C4-2B (cell line): ENCODE measurements at regions not wholly inside any gene's neighbourhood (a gene's known extent, or its start where the extent isn't known, plus 50 kb on each side); places are given as distances from the start of the nearest gene placed in this dataset.

ENCODE experiments used
- ZFX ChIP-seq: fragments of 450-650 bp; IDR thresholded peaks from 2 replicates; pipeline ENCODE4 v1.6.1; 2017
- TF ChIP-seq, protein P1 (sequence below): fragments of 450-650 bp; conservative IDR thresholded peaks from 2 replicates; pipeline ENCODE4 v1.5.1; 2017; ENCODE audit warnings: mild to moderate bottlenecking

DNA sequence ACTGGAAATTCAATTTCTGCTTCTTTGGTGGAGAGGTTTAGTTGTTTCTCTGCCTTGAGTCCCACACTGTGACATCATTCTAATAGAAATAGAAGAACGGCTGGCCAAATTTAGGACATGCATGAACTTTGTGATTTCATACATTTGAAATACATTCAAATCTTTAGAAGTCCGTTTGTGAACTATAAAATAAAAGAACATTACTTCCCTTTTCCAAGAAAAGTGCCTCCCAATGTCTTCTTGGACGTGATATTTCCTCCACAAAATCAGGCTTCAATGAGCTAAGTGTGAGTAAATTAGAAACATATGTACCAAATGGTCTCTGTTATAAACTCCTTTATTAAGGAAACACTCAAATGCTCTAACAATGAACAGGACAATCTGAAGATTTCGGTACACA lies 314.5 kb upstream of the AKR1E2 start:
- TF ChIP-seq, protein P1, sequence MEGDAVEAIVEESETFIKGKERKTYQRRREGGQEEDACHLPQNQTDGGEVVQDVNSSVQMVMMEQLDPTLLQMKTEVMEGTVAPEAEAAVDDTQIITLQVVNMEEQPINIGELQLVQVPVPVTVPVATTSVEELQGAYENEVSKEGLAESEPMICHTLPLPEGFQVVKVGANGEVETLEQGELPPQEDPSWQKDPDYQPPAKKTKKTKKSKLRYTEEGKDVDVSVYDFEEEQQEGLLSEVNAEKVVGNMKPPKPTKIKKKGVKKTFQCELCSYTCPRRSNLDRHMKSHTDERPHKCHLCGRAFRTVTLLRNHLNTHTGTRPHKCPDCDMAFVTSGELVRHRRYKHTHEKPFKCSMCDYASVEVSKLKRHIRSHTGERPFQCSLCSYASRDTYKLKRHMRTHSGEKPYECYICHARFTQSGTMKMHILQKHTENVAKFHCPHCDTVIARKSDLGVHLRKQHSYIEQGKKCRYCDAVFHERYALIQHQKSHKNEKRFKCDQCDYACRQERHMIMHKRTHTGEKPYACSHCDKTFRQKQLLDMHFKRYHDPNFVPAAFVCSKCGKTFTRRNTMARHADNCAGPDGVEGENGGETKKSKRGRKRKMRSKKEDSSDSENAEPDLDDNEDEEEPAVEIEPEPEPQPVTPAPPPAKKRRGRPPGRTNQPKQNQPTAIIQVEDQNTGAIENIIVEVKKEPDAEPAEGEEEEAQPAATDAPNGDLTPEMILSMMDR, result no peak
- TF ChIP-seq ZFX, result no peak
